ENCODE measurements at regions not wholly inside any gene's neighbourhood (a gene's known extent, or its start where the extent isn't known, plus 50 kb on each side); places are given as distances from the start of the nearest gene placed in this dataset.

DNA sequence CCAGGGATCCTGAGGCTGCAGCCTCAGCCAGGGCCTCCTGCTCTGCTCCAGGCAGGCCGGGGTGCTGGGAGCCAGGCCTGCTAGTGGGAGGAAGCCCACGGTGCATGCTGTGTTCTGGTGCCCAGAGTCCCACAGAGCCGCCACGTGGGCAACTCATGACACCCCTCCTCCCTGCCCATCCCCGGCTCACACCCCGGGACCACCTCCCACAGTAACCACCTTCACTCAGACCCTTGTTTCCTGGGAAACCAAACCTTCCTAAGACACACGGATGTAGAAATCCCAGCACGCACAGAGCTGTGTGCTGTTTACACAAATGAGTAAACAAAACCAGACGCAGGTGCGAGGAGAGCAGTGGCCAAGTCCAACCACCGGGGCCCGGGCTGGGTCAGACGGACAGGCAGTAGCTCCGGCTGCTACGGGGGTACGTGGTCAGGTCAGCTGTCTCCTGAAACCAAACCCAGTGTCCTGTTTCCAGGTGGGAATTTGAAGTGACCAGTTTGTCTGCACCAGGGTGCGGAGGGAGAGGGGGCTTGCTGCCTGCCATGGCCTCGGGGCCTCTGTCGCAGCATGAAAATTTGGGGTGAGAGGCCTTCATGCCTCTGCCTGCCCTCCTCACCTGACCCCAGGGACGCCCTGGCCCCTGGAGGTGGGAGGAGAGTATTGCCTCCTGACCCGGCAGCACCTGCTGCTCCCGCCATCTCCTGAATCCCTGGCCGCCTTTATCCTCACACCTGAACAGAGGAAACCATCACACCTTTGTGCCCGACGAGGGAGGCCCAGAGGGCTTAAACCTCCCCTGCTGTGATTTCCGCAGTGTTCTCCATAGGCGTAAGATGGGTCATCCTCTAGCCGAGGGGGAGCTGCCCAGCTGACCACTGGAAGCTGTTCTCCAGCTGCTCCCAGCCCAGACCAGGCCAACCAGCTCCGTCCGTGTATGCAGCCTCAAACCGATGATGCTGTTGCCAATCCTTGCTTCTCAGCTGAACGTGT lies 52.0 kb upstream of the SMOC2 start:
- intact Hi-C loops (cut with DNase I), result no loop called here
- no peak overlapping the region for H3K27ac ChIP-seq
- H3K4me1 ChIP-seq, result peaks cover 5% of the 10 kb centered on the region
- H3K4me3 ChIP-seq, result no peak overlapping the region
- no peaks in the 10 kb centered on the region for H3K9me3 ChIP-seq
- H3K27me3 ChIP-seq, result no peaks in the 10 kb centered on the region
- no peak for DNase-seq (ENCODE audit: extremely low spot score in 2 of 2)
- TF ChIP-seq POLR2A (IDR thresholded peaks at IDR 0.05), result no peak
- TF ChIP-seq, protein P1, sequence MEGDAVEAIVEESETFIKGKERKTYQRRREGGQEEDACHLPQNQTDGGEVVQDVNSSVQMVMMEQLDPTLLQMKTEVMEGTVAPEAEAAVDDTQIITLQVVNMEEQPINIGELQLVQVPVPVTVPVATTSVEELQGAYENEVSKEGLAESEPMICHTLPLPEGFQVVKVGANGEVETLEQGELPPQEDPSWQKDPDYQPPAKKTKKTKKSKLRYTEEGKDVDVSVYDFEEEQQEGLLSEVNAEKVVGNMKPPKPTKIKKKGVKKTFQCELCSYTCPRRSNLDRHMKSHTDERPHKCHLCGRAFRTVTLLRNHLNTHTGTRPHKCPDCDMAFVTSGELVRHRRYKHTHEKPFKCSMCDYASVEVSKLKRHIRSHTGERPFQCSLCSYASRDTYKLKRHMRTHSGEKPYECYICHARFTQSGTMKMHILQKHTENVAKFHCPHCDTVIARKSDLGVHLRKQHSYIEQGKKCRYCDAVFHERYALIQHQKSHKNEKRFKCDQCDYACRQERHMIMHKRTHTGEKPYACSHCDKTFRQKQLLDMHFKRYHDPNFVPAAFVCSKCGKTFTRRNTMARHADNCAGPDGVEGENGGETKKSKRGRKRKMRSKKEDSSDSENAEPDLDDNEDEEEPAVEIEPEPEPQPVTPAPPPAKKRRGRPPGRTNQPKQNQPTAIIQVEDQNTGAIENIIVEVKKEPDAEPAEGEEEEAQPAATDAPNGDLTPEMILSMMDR (IDR thresholded peaks at IDR 0.05), result no peak
- TF ChIP-seq POLR2AphosphoS5 (IDR thresholded peaks at IDR 0.05; ENCODE audit: insufficient read depth in 1 of 2, low read depth in 1 of 2), result no peak
- H3K36me3 ChIP-seq, result no peaks in the 10 kb centered on the region

DNA sequence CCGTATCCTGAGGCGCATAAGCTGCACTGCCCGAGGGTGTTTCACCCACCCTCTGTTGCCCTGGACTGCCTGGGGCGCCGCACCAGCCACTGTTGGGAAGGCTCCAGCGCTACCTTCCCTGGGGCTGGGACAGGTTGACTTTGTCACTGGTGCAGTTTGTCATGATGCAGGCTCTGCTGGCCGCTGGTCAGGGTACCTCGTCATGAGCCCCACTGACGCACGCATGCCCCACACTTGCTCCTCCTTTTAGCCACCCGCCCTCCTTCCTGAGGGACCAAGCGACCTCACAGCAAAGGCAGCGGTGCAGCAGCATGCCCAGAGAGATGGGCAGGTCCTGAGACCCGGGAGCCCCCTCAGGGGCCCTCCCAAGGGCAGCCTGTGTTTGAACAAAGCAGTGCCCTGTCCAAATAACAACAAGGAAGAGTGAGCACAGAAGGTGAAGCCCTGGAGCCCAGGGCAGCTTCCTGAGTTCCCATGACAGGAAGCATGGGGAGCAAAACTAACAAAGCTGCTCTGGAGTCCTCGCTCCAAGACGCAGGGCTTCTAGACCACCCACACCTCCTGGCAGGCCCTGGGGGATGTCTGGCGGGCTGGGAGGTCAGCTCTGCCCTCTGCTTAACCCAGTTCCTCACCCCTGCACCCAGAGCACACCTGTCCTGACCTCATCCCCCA lies 50.1 kb upstream of the SMOC2 start:
- intact Hi-C loops (cut with DNase I), result no loop called here
- Histone ChIP-seq H3K27me3 (no peaks in the 10 kb centered on the region), H3K9me3 (no peaks in the 10 kb centered on the region), H3K36me3 (no peaks in the 10 kb centered on the region), H3K4me3 (no peak overlapping the region), H3K27ac (no peak overlapping the region), H3K4me1 (no peaks in the 10 kb centered on the region)
- TF ChIP-seq, protein P1 (IDR thresholded peaks at IDR 0.05), result no peak
- no peak for TF ChIP-seq POLR2AphosphoS5 (IDR thresholded peaks at IDR 0.05; ENCODE audit: insufficient read depth in 1 of 2, low read depth in 1 of 2)
- TF ChIP-seq POLR2A (IDR thresholded peaks at IDR 0.05), result no peak
- no peak for DNase-seq (ENCODE audit: extremely low spot score in 2 of 2)

Measured in vagina (tissue), 2 donors.